ENCODE measurements at regions not wholly inside any gene's neighbourhood (a gene's known extent, or its start where the extent isn't known, plus 50 kb on each side); places are given as distances from the start of the nearest gene placed in this dataset.

DNA sequence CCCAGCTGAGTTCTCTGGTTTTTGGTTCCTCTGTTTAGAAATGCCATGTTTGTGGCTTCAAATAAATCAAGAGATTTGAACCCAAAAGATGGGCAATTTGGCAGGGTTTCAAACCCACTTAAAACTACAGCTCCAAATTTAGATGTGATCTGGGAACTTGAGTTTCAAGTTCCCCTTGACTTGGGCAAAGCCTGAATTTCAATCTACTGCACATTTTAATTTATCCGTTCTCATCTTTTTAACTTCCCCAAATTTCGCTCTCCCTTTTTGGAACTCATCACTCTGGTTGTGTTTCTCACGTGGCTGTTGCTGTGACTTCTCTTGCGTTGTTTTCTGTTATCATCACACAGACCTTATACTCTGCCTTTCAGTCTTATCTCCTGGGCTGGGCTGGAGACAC is 230.9 kb downstream of the CDC5L start:
- TF ChIP-seq, protein P1, sequence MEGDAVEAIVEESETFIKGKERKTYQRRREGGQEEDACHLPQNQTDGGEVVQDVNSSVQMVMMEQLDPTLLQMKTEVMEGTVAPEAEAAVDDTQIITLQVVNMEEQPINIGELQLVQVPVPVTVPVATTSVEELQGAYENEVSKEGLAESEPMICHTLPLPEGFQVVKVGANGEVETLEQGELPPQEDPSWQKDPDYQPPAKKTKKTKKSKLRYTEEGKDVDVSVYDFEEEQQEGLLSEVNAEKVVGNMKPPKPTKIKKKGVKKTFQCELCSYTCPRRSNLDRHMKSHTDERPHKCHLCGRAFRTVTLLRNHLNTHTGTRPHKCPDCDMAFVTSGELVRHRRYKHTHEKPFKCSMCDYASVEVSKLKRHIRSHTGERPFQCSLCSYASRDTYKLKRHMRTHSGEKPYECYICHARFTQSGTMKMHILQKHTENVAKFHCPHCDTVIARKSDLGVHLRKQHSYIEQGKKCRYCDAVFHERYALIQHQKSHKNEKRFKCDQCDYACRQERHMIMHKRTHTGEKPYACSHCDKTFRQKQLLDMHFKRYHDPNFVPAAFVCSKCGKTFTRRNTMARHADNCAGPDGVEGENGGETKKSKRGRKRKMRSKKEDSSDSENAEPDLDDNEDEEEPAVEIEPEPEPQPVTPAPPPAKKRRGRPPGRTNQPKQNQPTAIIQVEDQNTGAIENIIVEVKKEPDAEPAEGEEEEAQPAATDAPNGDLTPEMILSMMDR (IDR thresholded peaks at IDR 0.05): no peak
- TF ChIP-seq POLR2A (IDR thresholded peaks at IDR 0.05): no peak

Measured in suprapubic skin (tissue), 3 donors.